ENCODE measurements at regions not wholly inside any gene's neighbourhood (a gene's known extent, or its start where the extent isn't known, plus 50 kb on each side); places are given as distances from the start of the nearest gene placed in this dataset.

DNA sequence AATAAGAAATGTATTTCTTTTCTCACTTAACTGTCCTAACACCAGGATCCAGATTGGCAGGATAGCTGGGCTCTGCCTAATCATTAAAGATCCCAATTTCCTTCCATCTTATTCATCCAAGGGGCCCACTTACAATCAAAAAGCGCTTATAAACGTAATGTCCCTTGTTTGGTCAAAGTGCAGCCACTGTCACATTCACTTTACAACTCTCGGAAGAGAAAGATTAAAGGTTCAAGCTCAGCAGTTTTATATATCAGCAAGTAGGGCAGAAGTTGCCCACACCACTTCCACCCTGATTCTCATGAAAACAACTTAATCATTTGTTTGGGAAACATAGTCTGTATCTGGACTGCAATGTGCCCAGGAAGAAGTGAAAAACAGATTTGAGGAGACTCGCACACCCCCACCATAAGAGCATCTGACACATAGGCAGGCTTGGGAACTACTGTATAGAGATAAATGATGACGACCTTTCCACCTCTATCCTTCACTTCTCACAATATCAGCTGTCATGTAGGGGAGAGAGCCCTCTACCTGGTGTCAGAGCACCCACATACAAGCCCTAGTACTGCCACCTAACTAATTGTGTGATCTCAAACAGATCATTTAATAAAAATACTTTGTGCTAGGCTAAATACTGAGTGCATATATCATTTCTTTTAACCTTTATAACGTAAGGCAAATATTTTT, 80.8 kb downstream of the CAPZA3 start:
- ATAC-seq (no peak), DNase-seq (no peak)
- H3K4me3 ChIP-seq (ENCODE audit: low read length) = no peak overlapping the region
- no peaks in the 10 kb centered on the region for H3K9me3 ChIP-seq (ENCODE audit: control insufficient read depth, insufficient read depth, low read length)
- intact Hi-C loops (cut with micrococcal nuclease) = no loop called here
- no peak overlapping the region for H3K27ac Mint-ChIP-seq
- peaks cover 0 to 2% of the 10 kb centered on the region in 2 donors for H3K9me3 Mint-ChIP-seq
- no peaks in the 10 kb centered on the region for H3K27me3 Mint-ChIP-seq (ENCODE audit: low read depth in 2 of 2)
- H3K27me3 ChIP-seq (ENCODE audit: control insufficient read depth, insufficient read depth, low read length) = no peaks in the 10 kb centered on the region
- no peaks in the 10 kb centered on the region for H3K36me3 Mint-ChIP-seq
- 76% methylated on average over 4 of the region's 6 CpGs for WGBS (ENCODE audit: insufficient coverage)
- TF ChIP-seq CTCF (IDR thresholded peaks at IDR 0.05) = no peak
- H3K27ac ChIP-seq (ENCODE audit: low read length) = no peak overlapping the region
- no peaks in the 10 kb centered on the region for H3K4me1 Mint-ChIP-seq
- H3K36me3 ChIP-seq (ENCODE audit: control insufficient read depth, insufficient read depth, low read length) = no peaks in the 10 kb centered on the region
- H3K4me3 Mint-ChIP-seq = no peak overlapping the region
- H3K4me1 ChIP-seq (ENCODE audit: control insufficient read depth, insufficient read depth, low read length) = no peaks in the 10 kb centered on the region

DNA sequence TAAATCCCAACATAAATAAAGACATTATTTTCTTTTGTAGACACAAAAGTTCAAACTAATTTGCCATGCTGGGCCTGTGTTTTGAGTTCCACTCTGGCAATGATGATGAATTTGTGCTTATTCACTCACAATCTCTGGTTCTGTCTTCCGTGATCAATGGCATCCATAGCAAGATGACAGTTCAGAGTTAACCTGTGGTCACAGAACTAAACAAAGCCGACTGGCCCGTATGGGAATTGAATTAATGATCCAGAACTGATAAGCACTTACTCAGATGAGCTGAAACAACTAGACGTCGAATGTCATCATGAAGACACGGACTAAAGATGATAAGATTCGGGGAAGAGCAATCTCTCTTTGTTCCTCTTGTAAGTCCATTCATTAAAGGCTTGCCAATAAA, 81.6 kb downstream of the CAPZA3 start:
- Histone ChIP-seq H3K4me3 (ENCODE audit: low read length) (no peak overlapping the region), H3K36me3 (ENCODE audit: control insufficient read depth, insufficient read depth, low read length) (no peaks in the 10 kb centered on the region), H3K9me3 (ENCODE audit: control insufficient read depth, insufficient read depth, low read length) (no peaks in the 10 kb centered on the region), H3K27ac (ENCODE audit: low read length) (no peak overlapping the region), H3K4me1 (ENCODE audit: control insufficient read depth, insufficient read depth, low read length) (no peaks in the 10 kb centered on the region), H3K27me3 (ENCODE audit: control insufficient read depth, insufficient read depth, low read length) (no peaks in the 10 kb centered on the region)
- no peak for DNase-seq
- no peak overlapping the region for H3K27ac Mint-ChIP-seq
- no peaks in the 10 kb centered on the region for H3K4me1 Mint-ChIP-seq
- no peaks in the 10 kb centered on the region for H3K27me3 Mint-ChIP-seq (ENCODE audit: low read depth in 2 of 2)
- no peaks in the 10 kb centered on the region for H3K36me3 Mint-ChIP-seq
- no peak overlapping the region for H3K4me3 Mint-ChIP-seq
- TF ChIP-seq CTCF (IDR thresholded peaks at IDR 0.05) = no peak
- H3K9me3 Mint-ChIP-seq = peaks cover 0 to 2% of the 10 kb centered on the region in 2 donors
- intact Hi-C loops (cut with micrococcal nuclease) = no loop called here
- WGBS (ENCODE audit: insufficient coverage) = 96% methylated on average over 7 of the region's 7 CpGs
- no peak for ATAC-seq

GRCh38 chr12:18823461-18823860, 85.5 kb downstream of the CAPZA3 start:
- H3K4me3 Mint-ChIP-seq = no peak overlapping the region
- intact Hi-C loops (cut with micrococcal nuclease) = no loop called here

More at GRCh38 chr12:18823461-18823860, 85.5 kb downstream of the CAPZA3 start:
- Histone ChIP-seq H3K4me1 (ENCODE audit: control insufficient read depth, insufficient read depth, low read length) (no peaks in the 10 kb centered on the region), H3K27ac (ENCODE audit: low read length) (no peak overlapping the region), H3K27me3 (ENCODE audit: control insufficient read depth, insufficient read depth, low read length) (no peaks in the 10 kb centered on the region), H3K36me3 (ENCODE audit: control insufficient read depth, insufficient read depth, low read length) (no peaks in the 10 kb centered on the region), H3K9me3 (ENCODE audit: control insufficient read depth, insufficient read depth, low read length) (no peaks in the 10 kb centered on the region), H3K4me3 (ENCODE audit: low read length) (no peak overlapping the region)
- Mint-ChIP-seq H3K9me3 (peaks cover 0 to 3% of the 10 kb centered on the region in 2 donors), H3K36me3 (no peaks in the 10 kb centered on the region), H3K4me1 (no peaks in the 10 kb centered on the region), H3K27ac (no peak overlapping the region), H3K27me3 (ENCODE audit: low read depth in 2 of 2) (no peaks in the 10 kb centered on the region)
- 92% methylated on average over 1 of the region's 1 CpG for WGBS (ENCODE audit: insufficient coverage)
- no peak for ATAC-seq
- DNase-seq = no peak
- TF ChIP-seq CTCF (IDR thresholded peaks at IDR 0.05) = no peak

All from natural killer cell (primary cell).